ENCODE measurements at regions not wholly inside any gene's neighbourhood (a gene's known extent, or its start where the extent isn't known, plus 50 kb on each side); places are given as distances from the start of the nearest gene placed in this dataset.

GRCh38 chr5:92653730-92654461 is 927.1 kb downstream of the NR2F1-AS1 start:
- ChIA-PET CTCF (no interaction called here), POLR2A (no interaction called here)
- TF ChIP-seq CTCF (IDR thresholded peaks at IDR 0.05; ENCODE audit: control extremely low read depth, extremely low read depth, low read depth, missing control alignments) = no peak
- no peak for DNase-seq (ENCODE audit: extremely low spot score)

- DNase-seq (ENCODE audit: extremely low spot score) = no peak
- ChIA-PET CTCF (no interaction called here), POLR2A (no interaction called here)
- TF ChIP-seq CTCF (IDR thresholded peaks at IDR 0.05; ENCODE audit: control extremely low read depth, extremely low read depth, low read depth, missing control alignments) = no peak
These were observed 928.3 kb downstream of the NR2F1-AS1 start for GRCh38 chr5:92652756-92653155.

GRCh38 chr5:92644266-92644886 is 936.6 kb downstream of the NR2F1-AS1 start:
- no peak for DNase-seq (ENCODE audit: extremely low spot score)
- ChIA-PET POLR2A (no interaction called here), CTCF (no interaction called here)
- no peak for TF ChIP-seq CTCF (IDR thresholded peaks at IDR 0.05; ENCODE audit: control extremely low read depth, extremely low read depth, low read depth, missing control alignments)

GRCh38 chr5:92641031-92641962 is 939.7 kb downstream of the NR2F1-AS1 start:
- CTCF ChIA-PET = no interaction called here
- no peak for TF ChIP-seq CTCF (IDR thresholded peaks at IDR 0.05; ENCODE audit: control extremely low read depth, extremely low read depth, low read depth, missing control alignments)
- POLR2A ChIA-PET = no interaction called here
- no peak for DNase-seq (ENCODE audit: extremely low spot score)

- ChIA-PET POLR2A (no interaction called here), CTCF (no interaction called here)
- DNase-seq (ENCODE audit: extremely low spot score) = no peak
- TF ChIP-seq CTCF (IDR thresholded peaks at IDR 0.05; ENCODE audit: control extremely low read depth, extremely low read depth, low read depth, missing control alignments) = no peak
These were observed 940.7 kb downstream of the NR2F1-AS1 start for GRCh38 chr5:92640340-92640739.

- no peak for DNase-seq (ENCODE audit: extremely low spot score)
- TF ChIP-seq CTCF (IDR thresholded peaks at IDR 0.05; ENCODE audit: control extremely low read depth, extremely low read depth, low read depth, missing control alignments) = no peak
- ChIA-PET POLR2A (no interaction called here), CTCF (interaction anchor here (0.6 to 1.3 kb wide), 2 partner anchors 8 to 32 kb away, joined by 3 read pairs; no protein-coding TSS in a partner anchor)
These were observed 943.1 kb downstream of the NR2F1-AS1 start for GRCh38 chr5:92637960-92638359.

Data from GM10248 (cell line).